Activated naive CD4-positive, alpha-beta T cell treated with Interleukin-2 at 50 U/mL for 16 hours (primary cell): ENCODE measurements at regions not wholly inside any gene's neighbourhood (a gene's known extent, or its start where the extent isn't known, plus 50 kb on each side); places are given as distances from the start of the nearest gene placed in this dataset.
"Not testable (repeated sequence)": the region's sequence is repeated elsewhere in the genome, so short reads cannot be mapped to it uniquely, and the experiment has no call there.

Source experiments
- DNase-seq: peaks from one replicate; pipeline ENCODE4 v3.0.0-alpha.2; 2020

- DNase-seq, result no peak
These were observed 341.3 kb upstream of the DPPA4 start for GRCh38 chr3:109678600-109678999.

- no peak for DNase-seq
These were observed 342.3 kb upstream of the DPPA4 start for GRCh38 chr3:109679664-109680063.

- no peak for DNase-seq
These were observed 346.4 kb upstream of the DPPA4 start for GRCh38 chr3:109683746-109684145.

- no peak for DNase-seq
These were observed 348.0 kb upstream of the DPPA4 start for GRCh38 chr3:109685084-109686079.

- DNase-seq, result no peak
These were observed 350.3 kb upstream of the DPPA4 start for GRCh38 chr3:109687626-109688025.

GRCh38 chr3:109696932-109697331 lies 359.6 kb upstream of the DPPA4 start:
- DNase-seq, result no peak

GRCh38 chr3:109702252-109702651 lies 364.9 kb upstream of the DPPA4 start:
- peak; percentile 9 for DNase-seq

- DNase-seq, result no peak
These were observed 365.6 kb upstream of the DPPA4 start for GRCh38 chr3:109702976-109703375.

GRCh38 chr3:109705133-109705532 lies 367.8 kb upstream of the DPPA4 start:
- DNase-seq, result not testable (repeated sequence)

GRCh38 chr3:109707617-109708016 lies 370.3 kb upstream of the DPPA4 start:
- DNase-seq, result no peak

- DNase-seq, result no peak
These were observed 375.9 kb upstream of the DPPA4 start for GRCh38 chr3:109713288-109713687.

- no peak for DNase-seq
These were observed 378.4 kb upstream of the DPPA4 start for GRCh38 chr3:109715707-109716106.

GRCh38 chr3:109718850-109719249 lies 381.5 kb upstream of the DPPA4 start:
- DNase-seq, result no peak

GRCh38 chr3:109728861-109729494 lies 391.6 kb upstream of the DPPA4 start:
- no peak for DNase-seq

- DNase-seq, result peak; percentile 49
These were observed 394.5 kb upstream of the DPPA4 start for GRCh38 chr3:109731639-109732473.

- DNase-seq, result no peak
These were observed 406.6 kb upstream of the DPPA4 start for GRCh38 chr3:109743981-109744380.

- DNase-seq, result no peak
These were observed 435.2 kb upstream of the DPPA4 start for GRCh38 chr3:109772520-109772919.

- DNase-seq, result no peak
These were observed 436.8 kb upstream of the DPPA4 start for GRCh38 chr3:109774108-109774507.

- DNase-seq, result no peak
These were observed 446.9 kb upstream of the DPPA4 start for GRCh38 chr3:109784285-109784684.

- DNase-seq, result no peak
These were observed 447.7 kb upstream of the DPPA4 start for GRCh38 chr3:109784852-109785631.

- no peak for DNase-seq
These were observed 465.9 kb upstream of the DPPA4 start for GRCh38 chr3:109803274-109803673.

- no peak for DNase-seq
These were observed 467.4 kb upstream of the DPPA4 start for GRCh38 chr3:109804697-109805096.
